ENCODE measurements at regions not wholly inside any gene's neighbourhood (a gene's known extent, or its start where the extent isn't known, plus 50 kb on each side); places are given as distances from the start of the nearest gene placed in this dataset.

GRCh38 chr18:64994370-64994769, 756.4 kb upstream of the CDH7 start:
- Histone ChIP-seq H3K4me3 (replicated peaks; ENCODE audit: insufficient read depth, low read length) (no peak overlapping the region), H3K27me3 (ENCODE audit: insufficient read depth, poor library complexity, severe bottlenecking) (no peaks in the 10 kb centered on the region), H3K27ac (replicated peaks) (no peak overlapping the region)
- no peak for DNase-seq (ENCODE audit: low read depth in 1 of 2, low spot score in 1 of 2)
- TF ChIP-seq, protein P1, sequence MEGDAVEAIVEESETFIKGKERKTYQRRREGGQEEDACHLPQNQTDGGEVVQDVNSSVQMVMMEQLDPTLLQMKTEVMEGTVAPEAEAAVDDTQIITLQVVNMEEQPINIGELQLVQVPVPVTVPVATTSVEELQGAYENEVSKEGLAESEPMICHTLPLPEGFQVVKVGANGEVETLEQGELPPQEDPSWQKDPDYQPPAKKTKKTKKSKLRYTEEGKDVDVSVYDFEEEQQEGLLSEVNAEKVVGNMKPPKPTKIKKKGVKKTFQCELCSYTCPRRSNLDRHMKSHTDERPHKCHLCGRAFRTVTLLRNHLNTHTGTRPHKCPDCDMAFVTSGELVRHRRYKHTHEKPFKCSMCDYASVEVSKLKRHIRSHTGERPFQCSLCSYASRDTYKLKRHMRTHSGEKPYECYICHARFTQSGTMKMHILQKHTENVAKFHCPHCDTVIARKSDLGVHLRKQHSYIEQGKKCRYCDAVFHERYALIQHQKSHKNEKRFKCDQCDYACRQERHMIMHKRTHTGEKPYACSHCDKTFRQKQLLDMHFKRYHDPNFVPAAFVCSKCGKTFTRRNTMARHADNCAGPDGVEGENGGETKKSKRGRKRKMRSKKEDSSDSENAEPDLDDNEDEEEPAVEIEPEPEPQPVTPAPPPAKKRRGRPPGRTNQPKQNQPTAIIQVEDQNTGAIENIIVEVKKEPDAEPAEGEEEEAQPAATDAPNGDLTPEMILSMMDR (IDR thresholded peaks at IDR 0.05; ENCODE audit: insufficient read depth, low read length): no peak
- TF ChIP-seq POLR2AphosphoS5 (IDR thresholded peaks at IDR 0.05; ENCODE audit: low read depth) (no peak), GABPA (IDR thresholded peaks at IDR 0.05; ENCODE audit: low read depth) (no peak), SPI1 (IDR thresholded peaks at IDR 0.05; ENCODE audit: borderline replicate concordance, low read depth) (no peak)
- TF ChIP-seq, protein P2, sequence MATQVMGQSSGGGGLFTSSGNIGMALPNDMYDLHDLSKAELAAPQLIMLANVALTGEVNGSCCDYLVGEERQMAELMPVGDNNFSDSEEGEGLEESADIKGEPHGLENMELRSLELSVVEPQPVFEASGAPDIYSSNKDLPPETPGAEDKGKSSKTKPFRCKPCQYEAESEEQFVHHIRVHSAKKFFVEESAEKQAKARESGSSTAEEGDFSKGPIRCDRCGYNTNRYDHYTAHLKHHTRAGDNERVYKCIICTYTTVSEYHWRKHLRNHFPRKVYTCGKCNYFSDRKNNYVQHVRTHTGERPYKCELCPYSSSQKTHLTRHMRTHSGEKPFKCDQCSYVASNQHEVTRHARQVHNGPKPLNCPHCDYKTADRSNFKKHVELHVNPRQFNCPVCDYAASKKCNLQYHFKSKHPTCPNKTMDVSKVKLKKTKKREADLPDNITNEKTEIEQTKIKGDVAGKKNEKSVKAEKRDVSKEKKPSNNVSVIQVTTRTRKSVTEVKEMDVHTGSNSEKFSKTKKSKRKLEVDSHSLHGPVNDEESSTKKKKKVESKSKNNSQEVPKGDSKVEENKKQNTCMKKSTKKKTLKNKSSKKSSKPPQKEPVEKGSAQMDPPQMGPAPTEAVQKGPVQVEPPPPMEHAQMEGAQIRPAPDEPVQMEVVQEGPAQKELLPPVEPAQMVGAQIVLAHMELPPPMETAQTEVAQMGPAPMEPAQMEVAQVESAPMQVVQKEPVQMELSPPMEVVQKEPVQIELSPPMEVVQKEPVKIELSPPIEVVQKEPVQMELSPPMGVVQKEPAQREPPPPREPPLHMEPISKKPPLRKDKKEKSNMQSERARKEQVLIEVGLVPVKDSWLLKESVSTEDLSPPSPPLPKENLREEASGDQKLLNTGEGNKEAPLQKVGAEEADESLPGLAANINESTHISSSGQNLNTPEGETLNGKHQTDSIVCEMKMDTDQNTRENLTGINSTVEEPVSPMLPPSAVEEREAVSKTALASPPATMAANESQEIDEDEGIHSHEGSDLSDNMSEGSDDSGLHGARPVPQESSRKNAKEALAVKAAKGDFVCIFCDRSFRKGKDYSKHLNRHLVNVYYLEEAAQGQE (IDR thresholded peaks at IDR 0.05; ENCODE audit: insufficient replicate concordance, low read depth): no peak

- no peaks in the 10 kb centered on the region for H3K27me3 ChIP-seq (ENCODE audit: insufficient read depth, poor library complexity, severe bottlenecking)
- TF ChIP-seq, protein P2 (IDR thresholded peaks at IDR 0.05; ENCODE audit: insufficient replicate concordance, low read depth): no peak
- TF ChIP-seq POLR2AphosphoS5 (IDR thresholded peaks at IDR 0.05; ENCODE audit: low read depth) (no peak), GABPA (IDR thresholded peaks at IDR 0.05; ENCODE audit: low read depth) (no peak), SPI1 (IDR thresholded peaks at IDR 0.05; ENCODE audit: borderline replicate concordance, low read depth) (no peak)
- TF ChIP-seq, protein P1 (IDR thresholded peaks at IDR 0.05; ENCODE audit: insufficient read depth, low read length): no peak
- DNase-seq (ENCODE audit: low read depth in 1 of 2, low spot score in 1 of 2): no peak
- no peak overlapping the region for H3K27ac ChIP-seq (replicated peaks)
- H3K4me3 ChIP-seq (replicated peaks; ENCODE audit: insufficient read depth, low read length): no peak overlapping the region
Measured at GRCh38 chr18:64993695-64994094, 757.1 kb upstream of the CDH7 start.

GRCh38 chr18:64992654-64993053, 758.2 kb upstream of the CDH7 start:
- no peak overlapping the region for H3K4me3 ChIP-seq (replicated peaks; ENCODE audit: insufficient read depth, low read length)
- no peak for DNase-seq (ENCODE audit: low read depth in 1 of 2, low spot score in 1 of 2)
- H3K27me3 ChIP-seq (ENCODE audit: insufficient read depth, poor library complexity, severe bottlenecking): no peaks in the 10 kb centered on the region
- TF ChIP-seq GABPA (IDR thresholded peaks at IDR 0.05; ENCODE audit: low read depth) (no peak), SPI1 (IDR thresholded peaks at IDR 0.05; ENCODE audit: borderline replicate concordance, low read depth) (no peak), POLR2AphosphoS5 (IDR thresholded peaks at IDR 0.05; ENCODE audit: low read depth) (no peak)
- TF ChIP-seq, protein P2 (IDR thresholded peaks at IDR 0.05; ENCODE audit: insufficient replicate concordance, low read depth): no peak
- TF ChIP-seq, protein P1 (IDR thresholded peaks at IDR 0.05; ENCODE audit: insufficient read depth, low read length): no peak
- no peak overlapping the region for H3K27ac ChIP-seq (replicated peaks)
